ENCODE measurements at regions not wholly inside any gene's neighbourhood (a gene's known extent, or its start where the extent isn't known, plus 50 kb on each side); places are given as distances from the start of the nearest gene placed in this dataset.

DNA sequence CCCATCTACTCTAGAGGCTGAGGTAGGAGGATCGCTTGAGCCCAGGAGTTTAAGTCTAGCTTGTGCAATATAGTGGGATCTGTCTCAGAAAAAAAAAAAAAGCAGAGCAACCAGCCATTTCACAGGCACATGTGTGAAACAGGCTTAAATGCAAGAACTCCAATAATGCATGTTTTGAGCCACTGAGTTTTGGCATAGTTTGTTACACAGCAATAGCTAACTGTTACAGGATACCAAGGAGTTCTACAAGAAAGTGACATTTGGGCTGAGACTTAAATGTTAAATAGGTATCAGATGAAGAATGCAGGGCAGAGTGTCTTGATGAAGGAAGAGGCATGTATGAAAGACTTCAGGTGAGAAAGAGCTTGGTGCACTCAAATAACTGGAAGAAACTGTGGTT is 240.0 kb upstream of the FOXN3 start:
- TF ChIP-seq TARDBP (IDR thresholded peaks at IDR 0.05) (no peak), ZNF174 (CRISPR knock-in tag; IDR thresholded peaks at IDR 0.05) (no peak), HIVEP1 (CRISPR knock-in tag; IDR thresholded peaks at IDR 0.05) (no peak), TAF1 (IDR thresholded peaks at IDR 0.05; ENCODE audit: control insufficient read depth, extremely low read depth, insufficient read depth, low read length, severe bottlenecking) (no peak), KDM4B (IDR thresholded peaks at IDR 0.05; ENCODE audit: borderline replicate concordance in 2 of 2, low read depth in 1 of 2) (no peak), HNRNPLL (IDR thresholded peaks at IDR 0.05; ENCODE audit: low read depth, low read length, poor library complexity, severe bottlenecking) (no peak)
- TF ChIP-seq, protein P1, sequence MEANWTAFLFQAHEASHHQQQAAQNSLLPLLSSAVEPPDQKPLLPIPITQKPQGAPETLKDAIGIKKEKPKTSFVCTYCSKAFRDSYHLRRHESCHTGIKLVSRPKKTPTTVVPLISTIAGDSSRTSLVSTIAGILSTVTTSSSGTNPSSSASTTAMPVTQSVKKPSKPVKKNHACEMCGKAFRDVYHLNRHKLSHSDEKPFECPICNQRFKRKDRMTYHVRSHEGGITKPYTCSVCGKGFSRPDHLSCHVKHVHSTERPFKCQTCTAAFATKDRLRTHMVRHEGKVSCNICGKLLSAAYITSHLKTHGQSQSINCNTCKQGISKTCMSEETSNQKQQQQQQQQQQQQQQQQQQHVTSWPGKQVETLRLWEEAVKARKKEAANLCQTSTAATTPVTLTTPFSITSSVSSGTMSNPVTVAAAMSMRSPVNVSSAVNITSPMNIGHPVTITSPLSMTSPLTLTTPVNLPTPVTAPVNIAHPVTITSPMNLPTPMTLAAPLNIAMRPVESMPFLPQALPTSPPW (CRISPR knock-in tag; IDR thresholded peaks at IDR 0.05) = no peak
- TF ChIP-seq, protein P2, sequence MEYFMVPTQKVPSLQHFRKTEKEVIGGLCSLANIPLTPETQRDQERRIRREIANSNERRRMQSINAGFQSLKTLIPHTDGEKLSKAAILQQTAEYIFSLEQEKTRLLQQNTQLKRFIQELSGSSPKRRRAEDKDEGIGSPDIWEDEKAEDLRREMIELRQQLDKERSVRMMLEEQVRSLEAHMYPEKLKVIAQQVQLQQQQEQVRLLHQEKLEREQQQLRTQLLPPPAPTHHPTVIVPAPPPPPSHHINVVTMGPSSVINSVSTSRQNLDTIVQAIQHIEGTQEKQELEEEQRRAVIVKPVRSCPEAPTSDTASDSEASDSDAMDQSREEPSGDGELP (CRISPR knock-in tag; IDR thresholded peaks at IDR 0.05; ENCODE audit: borderline replicate concordance) = no peak
